Ramos (cell line): ENCODE measurements at regions not wholly inside any gene's neighbourhood (a gene's known extent, or its start where the extent isn't known, plus 50 kb on each side); places are given as distances from the start of the nearest gene placed in this dataset.

Experiments
- in situ Hi-C: fragments of 300-500 bp; cut with MboI; formaldehyde crosslinking; loops from one replicate; pipeline ENCODE4 v1.14.3; 2022; ENCODE audit warnings: low sequenced_read_pairs; ENCODE audit not compliant: unreplicated experiment

- in situ Hi-C loops = no loop called here
Observed at GRCh38 chr3:102102394-102102793, 253.1 kb downstream of the NFKBIZ start.

- in situ Hi-C loops = no loop called here
Observed at GRCh38 chr3:102104033-102104432, 254.7 kb downstream of the NFKBIZ start.

- in situ Hi-C loops = no loop called here
Observed at GRCh38 chr3:102105193-102105592, 255.9 kb downstream of the NFKBIZ start.

- in situ Hi-C loops = no loop called here
Observed at GRCh38 chr3:102106416-102107097, 257.2 kb downstream of the NFKBIZ start.

GRCh38 chr3:102112704-102113230, 263.5 kb downstream of the NFKBIZ start:
- in situ Hi-C loops = no loop called here

DNA sequence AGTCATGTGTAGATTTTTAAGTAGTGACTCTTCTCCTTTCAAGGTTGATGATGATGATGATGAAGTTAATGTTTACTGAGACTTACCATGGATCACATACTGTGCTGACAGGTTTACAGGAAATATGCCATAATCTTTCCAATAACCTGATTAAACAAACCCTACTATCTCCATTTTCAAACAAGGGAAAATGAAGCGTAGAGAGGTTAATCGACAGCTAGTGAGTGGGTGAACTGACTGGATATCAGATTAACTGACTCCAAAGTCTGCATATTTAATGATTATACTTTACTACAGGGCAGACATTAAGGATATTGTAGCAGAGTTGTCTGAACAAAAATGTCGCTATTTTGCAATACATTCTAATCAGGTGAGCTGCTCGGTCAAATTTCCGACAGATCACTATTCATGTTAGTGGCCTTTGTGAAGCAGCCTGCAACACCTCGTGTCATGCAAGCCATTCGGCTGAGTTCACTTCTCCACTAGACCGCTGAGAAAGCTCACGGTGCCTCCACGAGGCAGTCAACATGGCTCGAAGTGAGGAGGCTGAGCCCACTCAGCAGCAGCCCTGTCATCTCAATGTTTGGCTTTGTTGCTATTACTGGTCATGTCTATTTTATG, 264.2 kb downstream of the NFKBIZ start:
- in situ Hi-C loops = no loop called here

DNA sequence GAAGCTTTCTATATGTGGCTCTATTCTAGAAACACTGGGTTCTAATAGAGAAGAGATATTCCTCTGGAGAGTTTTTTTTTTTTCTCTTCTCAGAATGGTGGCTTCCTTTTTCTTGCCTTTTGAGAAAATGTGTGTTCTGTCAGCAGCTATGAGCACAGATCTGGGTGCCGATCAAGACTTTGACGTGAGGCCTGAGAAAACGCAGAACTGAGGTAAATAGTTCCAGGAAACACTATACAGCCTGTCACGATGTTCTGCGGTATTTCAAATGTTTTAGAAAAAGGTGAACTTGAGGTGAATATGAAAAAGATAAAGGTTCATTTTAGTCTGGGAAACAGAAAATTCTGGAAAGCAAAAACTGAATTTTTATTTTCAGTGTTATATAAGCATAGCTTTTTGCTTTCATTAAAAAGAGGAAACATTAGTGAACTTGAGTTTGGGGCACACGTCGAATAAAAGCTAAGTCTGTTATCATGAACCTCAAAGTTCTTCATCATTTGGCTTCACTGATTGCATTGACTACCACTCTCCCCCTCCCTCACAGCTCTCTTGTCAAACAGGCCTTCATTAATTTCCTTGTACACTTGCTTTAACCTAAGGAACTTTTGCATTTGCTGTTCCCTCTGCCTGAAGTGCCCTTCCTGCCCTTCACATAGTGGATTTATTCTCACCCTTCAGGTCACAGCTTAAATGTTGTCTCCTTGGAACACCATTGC, 265.1 kb downstream of the NFKBIZ start:
- in situ Hi-C loops = no loop called here

- in situ Hi-C loops = no loop called here
Observed at GRCh38 chr3:102122527-102122926, 273.2 kb downstream of the NFKBIZ start.

GRCh38 chr3:102123590-102124190, 274.4 kb downstream of the NFKBIZ start:
- in situ Hi-C loops = no loop called here

DNA sequence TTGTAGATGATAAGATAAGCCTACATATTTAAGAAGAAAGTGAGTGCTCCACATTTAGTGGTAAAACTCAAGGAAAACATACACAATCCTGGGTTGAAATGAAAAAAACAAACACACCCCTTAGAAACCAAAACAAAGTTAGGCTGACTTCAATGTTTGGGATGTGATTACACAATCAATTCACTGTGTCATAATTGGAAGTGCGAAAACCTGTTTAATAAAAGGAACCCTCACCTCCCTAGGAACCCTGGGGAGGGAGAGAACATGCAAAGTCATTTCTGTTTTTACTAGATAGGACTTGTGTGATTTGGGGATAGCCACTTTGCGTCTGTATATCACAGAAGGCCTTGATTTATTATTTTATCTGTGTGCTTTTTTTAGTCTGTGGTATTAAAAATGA, 275.0 kb downstream of the NFKBIZ start:
- in situ Hi-C loops = no loop called here

DNA sequence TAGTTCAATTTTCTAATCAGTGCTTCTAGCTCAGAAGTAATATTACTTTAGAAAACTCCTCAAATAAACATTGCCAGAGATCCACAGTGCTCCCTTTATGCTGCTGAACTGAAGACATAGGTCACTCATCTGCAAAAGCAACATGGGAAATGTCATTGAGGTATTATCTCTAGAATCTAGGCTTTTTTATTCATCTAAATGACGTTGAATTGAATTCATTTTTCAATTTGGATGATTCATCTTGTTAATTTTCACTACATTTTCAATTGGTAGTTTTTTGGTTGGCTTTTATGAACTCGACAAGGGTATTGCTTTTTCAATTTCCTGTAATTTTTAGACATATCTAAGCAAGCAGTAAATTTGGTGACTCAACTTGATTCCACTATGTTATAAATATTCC, 275.4 kb downstream of the NFKBIZ start:
- in situ Hi-C loops = no loop called here

DNA sequence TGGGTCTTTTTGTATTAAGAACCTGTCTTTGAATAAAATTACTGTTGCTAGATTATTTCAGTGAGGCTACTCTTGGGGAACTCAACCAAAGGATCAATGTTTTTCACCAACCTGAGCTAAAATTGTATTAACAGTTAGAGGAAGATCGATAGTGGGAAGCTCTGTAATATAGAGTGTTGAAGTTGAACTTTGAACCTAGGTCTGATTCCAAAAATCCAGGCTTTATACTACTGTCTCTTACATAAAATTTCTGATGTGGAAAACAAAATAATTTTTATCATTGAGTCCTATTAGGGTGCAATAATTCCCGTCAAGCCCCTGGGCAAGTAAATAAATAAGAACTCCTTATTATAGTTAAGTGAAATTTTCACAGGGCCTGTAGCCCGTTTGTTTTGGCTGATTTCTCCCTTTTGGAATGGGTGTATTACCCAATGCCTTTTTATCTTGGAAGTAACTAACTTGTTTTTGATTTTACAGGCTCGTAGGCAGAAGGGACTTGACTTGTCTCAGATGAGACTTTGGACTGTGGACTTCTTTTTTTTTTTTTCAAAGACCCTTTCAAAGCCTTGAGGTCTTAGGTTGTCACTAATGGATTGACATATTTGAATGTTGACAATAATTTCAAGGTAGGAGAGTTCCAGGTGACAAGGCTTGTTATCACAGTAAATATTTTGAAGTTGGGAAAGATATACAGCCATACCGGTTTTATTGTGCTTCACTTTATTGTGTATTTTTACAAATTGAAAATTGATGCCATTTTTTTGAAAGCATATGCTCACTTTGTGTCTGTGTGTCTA, 276.1 kb downstream of the NFKBIZ start:
- in situ Hi-C loops = no loop called here

GRCh38 chr3:102125994-102126368, 276.7 kb downstream of the NFKBIZ start:
- in situ Hi-C loops = no loop called here

DNA sequence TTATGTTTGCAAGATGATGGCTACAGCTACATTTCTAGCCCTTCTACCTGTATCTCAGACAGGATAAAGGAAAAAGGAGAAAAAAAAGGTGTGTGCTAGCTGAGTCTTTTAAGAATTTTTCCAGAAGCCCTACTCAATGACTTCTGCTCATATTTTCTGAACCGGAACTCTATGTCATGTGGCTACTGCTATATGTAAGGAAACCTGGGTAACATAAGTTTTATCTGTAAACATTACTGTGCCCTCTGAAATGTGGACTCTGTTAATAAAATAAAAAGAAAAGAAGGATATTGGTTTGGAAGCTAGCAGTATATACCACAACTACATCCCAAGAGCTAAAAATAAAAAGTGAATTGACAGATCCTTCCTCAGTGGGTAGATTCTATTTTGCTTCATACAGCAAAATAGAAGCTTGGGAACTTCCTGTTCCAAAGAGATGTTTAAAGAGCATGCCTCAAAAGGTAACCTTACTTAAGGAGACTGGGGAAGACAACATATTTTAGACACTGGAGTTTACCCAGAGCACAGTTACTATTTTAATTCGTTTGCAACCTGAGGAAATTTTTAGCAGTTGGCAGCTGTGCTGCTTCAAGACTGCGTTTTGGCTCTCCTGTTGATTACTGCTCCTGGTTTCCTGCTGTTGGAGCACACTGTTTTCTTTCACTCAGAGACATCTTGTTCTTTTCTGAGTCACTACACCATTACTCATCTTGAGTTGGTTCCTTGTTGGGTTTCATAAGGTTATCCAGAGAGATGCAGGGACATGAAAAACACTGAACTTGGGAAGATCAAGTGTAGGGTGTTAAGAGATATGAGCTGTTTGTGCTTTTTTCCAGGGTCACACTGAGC, 280.7 kb downstream of the NFKBIZ start:
- in situ Hi-C loops = no loop called here

- in situ Hi-C loops = no loop called here
Observed at GRCh38 chr3:102132370-102132769, 283.1 kb downstream of the NFKBIZ start.

DNA sequence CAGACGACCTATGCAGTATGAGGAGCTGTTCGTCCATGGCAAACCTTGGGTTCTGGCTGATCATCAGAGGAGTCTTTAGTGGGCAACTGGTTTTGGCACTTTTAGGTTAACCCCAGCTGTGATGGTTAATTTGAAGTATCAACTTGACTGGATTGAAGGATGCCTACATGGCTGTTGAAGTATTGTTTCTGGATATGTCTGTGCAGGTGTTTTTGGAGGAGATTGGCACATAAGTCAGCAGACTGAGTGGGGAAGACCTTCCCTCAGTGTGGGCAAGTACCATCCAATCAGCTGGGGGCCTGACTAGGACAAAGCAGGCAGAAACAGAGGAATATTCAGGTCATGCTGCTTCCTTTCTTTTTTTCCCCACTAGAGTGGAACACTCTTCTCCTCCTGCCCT, 284.1 kb downstream of the NFKBIZ start:
- in situ Hi-C loops = no loop called here

DNA sequence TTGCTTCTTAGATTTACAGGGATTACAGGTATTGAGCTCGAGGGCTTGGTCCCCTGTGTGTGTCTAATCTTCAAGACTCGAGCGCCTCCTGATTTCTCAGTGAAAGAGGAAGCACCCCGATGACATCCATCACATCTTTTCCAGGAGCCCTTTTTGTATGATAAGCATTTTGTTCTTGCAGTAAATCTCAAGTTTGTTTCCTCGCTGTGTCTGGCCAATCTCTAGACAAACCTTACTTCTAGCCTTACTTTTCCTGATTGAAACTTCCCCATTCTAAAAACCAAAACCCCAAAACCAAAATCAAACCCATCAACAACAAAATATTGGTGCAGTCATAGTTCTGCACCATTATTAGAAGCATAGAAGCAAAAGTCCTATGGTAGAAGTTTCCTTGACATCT, 286.0 kb downstream of the NFKBIZ start:
- in situ Hi-C loops = no loop called here

DNA sequence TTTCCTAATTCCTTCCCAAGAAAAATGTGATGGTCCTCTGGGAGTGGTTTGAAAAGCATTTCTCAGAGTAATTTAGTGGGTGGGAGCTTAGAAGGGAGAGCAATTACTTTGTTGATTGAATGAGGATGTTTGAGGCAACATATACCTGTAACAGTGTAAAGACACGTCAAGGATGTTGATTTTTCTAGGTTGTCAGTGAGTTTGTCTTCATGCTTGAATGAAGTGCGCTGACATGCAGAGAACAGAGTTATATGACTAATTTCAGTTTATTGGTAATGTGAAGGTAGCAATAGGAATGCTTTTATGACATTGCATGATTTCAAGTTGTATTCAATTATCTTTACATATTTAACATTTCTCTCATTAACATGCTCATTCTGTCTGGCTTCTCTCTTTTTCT, 286.9 kb downstream of the NFKBIZ start:
- in situ Hi-C loops = no loop called here

DNA sequence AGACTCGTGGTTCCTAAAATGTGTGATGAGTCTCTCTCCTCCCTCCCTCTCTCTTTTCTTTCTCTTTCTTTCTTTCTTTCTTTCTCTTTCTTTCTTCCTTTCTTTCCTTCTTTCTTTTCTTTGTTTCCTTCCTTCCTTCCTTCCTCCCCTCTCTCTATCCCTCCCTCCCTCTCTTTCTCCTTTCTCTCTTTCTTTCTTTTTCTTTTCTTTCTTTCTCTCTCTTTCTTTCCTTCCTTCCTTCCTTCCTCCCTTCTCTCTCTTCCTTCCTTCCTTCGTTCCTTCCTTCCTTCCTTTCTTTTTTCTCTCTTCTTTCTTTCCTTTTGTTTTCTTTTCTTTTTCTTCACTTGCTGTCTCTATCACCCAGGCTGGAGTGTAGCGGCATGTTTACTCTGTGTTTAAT, 290.8 kb downstream of the NFKBIZ start:
- in situ Hi-C loops = no loop called here
